ENCODE measurements at regions not wholly inside any gene's neighbourhood (a gene's known extent, or its start where the extent isn't known, plus 50 kb on each side); places are given as distances from the start of the nearest gene placed in this dataset.

GRCh38 chr3:39757307-39757706 is 52.1 kb upstream of the MYRIP start:
- TF ChIP-seq ZNF548 (tag by site-specific recombination; IDR thresholded peaks at IDR 0.05): no peak
- no peak for TF ChIP-seq ZNF639 (tag by site-specific recombination; IDR thresholded peaks at IDR 0.05)
- TF ChIP-seq OSR2 (tag by site-specific recombination; IDR thresholded peaks at IDR 0.05): no peak
- no peak for TF ChIP-seq ZNF645 (tag by site-specific recombination; IDR thresholded peaks at IDR 0.05)
- no peak for TF ChIP-seq HOXC10 (CRISPR knock-in tag; IDR thresholded peaks at IDR 0.05)
- TF ChIP-seq GLIS1 (tag by site-specific recombination; IDR thresholded peaks at IDR 0.05): no peak
- TF ChIP-seq ZNF19 (tag by site-specific recombination; IDR thresholded peaks at IDR 0.05; ENCODE audit: low read depth): no peak
- TF ChIP-seq ZNF561 (tag by site-specific recombination; IDR thresholded peaks at IDR 0.05; ENCODE audit: borderline replicate concordance): no peak
- TF ChIP-seq OVOL3 (tag by site-specific recombination; IDR thresholded peaks at IDR 0.05): no peak
- no peak for TF ChIP-seq ZSCAN16 (tag by site-specific recombination; IDR thresholded peaks at IDR 0.05)
- TF ChIP-seq ZNF692 (tag by site-specific recombination; IDR thresholded peaks at IDR 0.05): no peak
- TF ChIP-seq ZNF302 (tag by site-specific recombination; IDR thresholded peaks at IDR 0.05; ENCODE audit: low read depth): no peak
- TF ChIP-seq TSHZ1 (tag by site-specific recombination; IDR thresholded peaks at IDR 0.05; ENCODE audit: borderline replicate concordance): no peak
- TF ChIP-seq ZNF148 (tag by site-specific recombination; IDR thresholded peaks at IDR 0.05; ENCODE audit: borderline replicate concordance): no peak
- TF ChIP-seq ZNF48 (tag by site-specific recombination; IDR thresholded peaks at IDR 0.05): no peak
- TF ChIP-seq ZBTB8A (tag by site-specific recombination; IDR thresholded peaks at IDR 0.05): no peak
- no peak for TF ChIP-seq SCRT2 (tag by site-specific recombination; IDR thresholded peaks at IDR 0.05)
- TF ChIP-seq ZBTB10 (tag by site-specific recombination; IDR thresholded peaks at IDR 0.05): no peak
- Histone ChIP-seq H3K27ac (ENCODE audit: extremely low read depth, low read depth, low read length) (no peak overlapping the region), H3K4me1 (ENCODE audit: control insufficient read depth, insufficient read depth, low read length) (no peaks in the 10 kb centered on the region), H3K4me3 (ENCODE audit: low read depth, low read length) (no peak overlapping the region), H3K36me3 (ENCODE audit: control insufficient read depth in 2 of 2, insufficient read depth in 1 of 2, low read length in 2 of 2) (no peaks in the 10 kb centered on the region), H3K9me3 (ENCODE audit: control insufficient read depth, insufficient read depth, low read depth, low read length) (no peaks in the 10 kb centered on the region)
- ChIA-PET POLR2A (no interaction called here), CTCF (no interaction called here)
